Naive thymus-derived CD4-positive, alpha-beta T cell (primary cell): ENCODE measurements at regions not wholly inside any gene's neighbourhood (a gene's known extent, or its start where the extent isn't known, plus 50 kb on each side); places are given as distances from the start of the nearest gene placed in this dataset.

Experiments used
- ATAC-seq: fragments of 150-1000 bp; cut with Tn5 transposase; 2 replicates; pipeline ENCODE4 v1.10.0; 2021; ENCODE audit warnings: mild to moderate bottlenecking, moderate library complexity
- CTCF ChIA-PET: fragments of 350-600 bp; sonication (Branson Sonifier 250); formaldehyde crosslinking; loops from one replicate; lab custom pipeline; 2021; ENCODE audit warnings: antibody characterized with exemption; lab: Charles Lee
- POLR2A ChIA-PET: fragments of 350-600 bp; sonication (Branson Sonifier 250); formaldehyde crosslinking; loops from one replicate; lab custom pipeline; 2021; ENCODE audit warnings: antibody characterized with exemption, inconsistent platforms; lab: Charles Lee
- DNase-seq, 9 donors: peaks; one replicate each; pipeline versions ENCODE4 v3.0.0 to v3.0.0-alpha.2; 2020 to 2022; ENCODE audit warnings: mixed read lengths in 1 of 9
- H3K27ac ChIP-seq: one replicate; pipeline ENCODE4 v1.7.0; 2013; ENCODE audit warnings: mild to moderate bottlenecking, low read depth, low read length, moderate library complexity
- H3K27me3 ChIP-seq, 2 donors: one replicate each; pipeline ENCODE4 v1.7.0; 2013; ENCODE audit warnings: low read length in 2 of 2, mild to moderate bottlenecking in 2 of 2, moderate library complexity in 2 of 2; ENCODE audit not compliant: control insufficient read depth in 2 of 2, insufficient read depth in 2 of 2
- H3K36me3 ChIP-seq, 3 experiments: 1 replicate in 2 of 3; 2 replicates in 1 of 3; pipeline ENCODE4 v1.7.0; 2013; ENCODE audit warnings: low read length in 3 of 3, mild to moderate bottlenecking in 3 of 3, moderate library complexity in 1 of 3; ENCODE audit not compliant: insufficient read depth in 3 of 3, control insufficient read depth in 2 of 3
- H3K4me1 ChIP-seq, 2 donors: one replicate each; pipeline ENCODE4 v1.7.0; 2013; ENCODE audit warnings: low read length in 2 of 2, mild to moderate bottlenecking in 2 of 2, moderate library complexity in 1 of 2; ENCODE audit not compliant: control insufficient read depth in 2 of 2, insufficient read depth in 2 of 2
- H3K4me3 ChIP-seq: 2 replicates; pipeline ENCODE4 v1.7.0; 2013; ENCODE audit warnings: mild to moderate bottlenecking, low read length
- H3K9me3 ChIP-seq, 3 experiments: 1 replicate in 2 of 3; 2 replicates in 1 of 3; pipeline ENCODE4 v1.7.0; 2013; ENCODE audit warnings: low read length in 3 of 3; ENCODE audit not compliant: control insufficient read depth in 2 of 3
- H3K27ac Mint-ChIP-seq, 9 donors: one replicate each; pipeline ENCODE4 v1.8.0; 2020 to 2022; ENCODE audit warnings: mixed read lengths in 9 of 9, mild to moderate bottlenecking in 8 of 9, moderate library complexity in 5 of 9, inconsistent platforms in 2 of 9
- H3K27me3 Mint-ChIP-seq, 5 donors: one replicate each; pipeline ENCODE4 v1.8.0; 2021 to 2022; ENCODE audit warnings: mixed read lengths in 5 of 5, mild to moderate bottlenecking in 1 of 5
- H3K36me3 Mint-ChIP-seq, 5 donors: one replicate each; pipeline ENCODE4 v1.8.0; 2020 to 2022; ENCODE audit warnings: mixed read lengths in 5 of 5, mild to moderate bottlenecking in 3 of 5, inconsistent platforms in 1 of 5
- H3K4me1 Mint-ChIP-seq, 7 donors: one replicate each; pipeline ENCODE4 v1.8.0; 2020 to 2022; ENCODE audit warnings: mixed read lengths in 7 of 7, mild to moderate bottlenecking in 3 of 7, inconsistent platforms in 1 of 7
- H3K4me3 Mint-ChIP-seq, 10 donors: one replicate each; pipeline ENCODE4 v1.8.0; 2020 to 2022; ENCODE audit warnings: mild to moderate bottlenecking in 10 of 10, mixed read lengths in 10 of 10, moderate library complexity in 6 of 10, inconsistent platforms in 2 of 10
- H3K9me3 Mint-ChIP-seq, 11 donors: one replicate each; pipeline ENCODE4 v1.8.0; 2020 to 2022; ENCODE audit warnings: mixed read lengths in 11 of 11, mild to moderate bottlenecking in 4 of 11, inconsistent platforms in 1 of 11, moderate library complexity in 1 of 11
- intact Hi-C, 2 donors: fragments of 100-400 bp; cut with micrococcal nuclease; formaldehyde crosslinking; loops; one replicate each; pipeline ENCODE4 v1.15.1; 2023

GRCh38 chr2:122750808-122751207 is 995.4 kb downstream of the TSN start:
- peaks cover 0 to 24% (median 3%) of the 10 kb centered on the region in 11 donors for H3K9me3 Mint-ChIP-seq
- ChIA-PET POLR2A (no interaction called here), CTCF (no interaction called here)
- H3K27me3 Mint-ChIP-seq = no peaks in the 10 kb centered on the region
- no peaks in the 10 kb centered on the region for H3K36me3 ChIP-seq
- intact Hi-C loops = no loop called here
- no peak overlapping the region for H3K4me3 Mint-ChIP-seq
- H3K9me3 ChIP-seq = no peaks in the 10 kb centered on the region
- H3K27ac ChIP-seq = no peak overlapping the region
- no peak for DNase-seq
- no peak overlapping the region for H3K4me3 ChIP-seq
- peaks cover 0 to 1% (median 0%) of the 10 kb centered on the region in 7 donors for H3K4me1 Mint-ChIP-seq
- no peaks in the 10 kb centered on the region for H3K36me3 Mint-ChIP-seq
- no peak for ATAC-seq
- no peaks in the 10 kb centered on the region for H3K27me3 ChIP-seq
- no peak overlapping the region for H3K27ac Mint-ChIP-seq
- H3K4me1 ChIP-seq = no peaks in the 10 kb centered on the region

DNA sequence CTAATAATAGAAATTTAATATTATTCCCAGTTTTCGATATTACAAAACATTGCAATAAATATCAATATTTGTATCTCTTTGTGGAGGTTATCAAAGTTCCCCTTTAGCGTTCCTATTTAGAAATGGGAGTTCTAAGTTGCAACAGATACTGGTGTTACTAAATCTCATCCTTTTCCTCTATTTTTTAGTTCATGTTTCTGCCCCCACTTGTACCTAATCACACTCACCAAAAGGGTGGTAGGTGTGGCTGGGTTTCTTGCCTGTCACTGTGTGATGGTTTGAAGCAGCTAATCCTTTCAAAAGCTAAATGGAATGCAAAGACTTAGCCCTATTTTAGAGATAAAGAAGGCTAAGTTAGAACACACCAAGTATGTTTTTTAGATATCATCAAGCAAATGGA is 997.9 kb downstream of the TSN start:
- H3K27me3 ChIP-seq = no peaks in the 10 kb centered on the region
- no peak overlapping the region for H3K27ac ChIP-seq
- no peak overlapping the region for H3K4me3 Mint-ChIP-seq
- no peak overlapping the region for H3K27ac Mint-ChIP-seq
- no peaks in the 10 kb centered on the region for H3K36me3 ChIP-seq
- ChIA-PET POLR2A (no interaction called here), CTCF (no interaction called here)
- peaks cover 0 to 23% (median 2%) of the 10 kb centered on the region in 11 donors for H3K9me3 Mint-ChIP-seq
- H3K4me3 ChIP-seq = no peak overlapping the region
- no peaks in the 10 kb centered on the region for H3K36me3 Mint-ChIP-seq
- H3K4me1 Mint-ChIP-seq = peaks cover 0 to 1% (median 0%) of the 10 kb centered on the region in 7 donors
- H3K9me3 ChIP-seq = no peaks in the 10 kb centered on the region
- DNase-seq (no peak), ATAC-seq (no peak)
- H3K4me1 ChIP-seq = no peaks in the 10 kb centered on the region
- H3K27me3 Mint-ChIP-seq = no peaks in the 10 kb centered on the region
- intact Hi-C loops = no loop called here

- ATAC-seq (peak; percentile 81), DNase-seq (no peak)
- Histone ChIP-seq H3K27ac (no peak overlapping the region), H3K27me3 (no peaks in the 10 kb centered on the region), H3K9me3 (no peaks in the 10 kb centered on the region), H3K4me1 (no peaks in the 10 kb centered on the region), H3K36me3 (no peaks in the 10 kb centered on the region), H3K4me3 (no peak overlapping the region)
- intact Hi-C loops = no loop called here
- ChIA-PET CTCF (no interaction called here), POLR2A (no interaction called here)
- Mint-ChIP-seq H3K27ac (no peak overlapping the region), H3K36me3 (no peaks in the 10 kb centered on the region), H3K9me3 (peaks cover 0 to 17% (median 1%) of the 10 kb centered on the region in 11 donors), H3K27me3 (no peaks in the 10 kb centered on the region), H3K4me3 (no peak overlapping the region), H3K4me1 (peaks cover 0 to 1% (median 0%) of the 10 kb centered on the region in 7 donors)
Observed at GRCh38 chr2:122754561-122754960, 999.1 kb downstream of the TSN start.

GRCh38 chr2:122755281-122755780 is 999.9 kb downstream of the TSN start:
- Histone ChIP-seq H3K27me3 (no peaks in the 10 kb centered on the region), H3K4me1 (no peaks in the 10 kb centered on the region), H3K4me3 (no peak overlapping the region), H3K9me3 (no peaks in the 10 kb centered on the region), H3K36me3 (no peaks in the 10 kb centered on the region), H3K27ac (no peak overlapping the region)
- Mint-ChIP-seq H3K4me3 (no peak overlapping the region), H3K27ac (no peak overlapping the region), H3K9me3 (peaks cover 0 to 18% (median 1%) of the 10 kb centered on the region in 11 donors), H3K27me3 (no peaks in the 10 kb centered on the region), H3K4me1 (peaks cover 0 to 1% (median 0%) of the 10 kb centered on the region in 7 donors), H3K36me3 (no peaks in the 10 kb centered on the region)
- intact Hi-C loops = no loop called here
- ATAC-seq (peak; percentile 56), DNase-seq (no peak)
- POLR2A ChIA-PET = no interaction called here
- CTCF ChIA-PET = no interaction called here

- Mint-ChIP-seq H3K36me3 (no peaks in the 10 kb centered on the region), H3K9me3 (peaks cover 0 to 24% (median 9%) of the 10 kb centered on the region in 11 donors), H3K27me3 (no peaks in the 10 kb centered on the region), H3K4me1 (no peaks in the 10 kb centered on the region), H3K27ac (no peak overlapping the region), H3K4me3 (no peak overlapping the region)
- DNase-seq = no peak
- ChIA-PET CTCF (no interaction called here), POLR2A (no interaction called here)
- Histone ChIP-seq H3K27me3 (no peaks in the 10 kb centered on the region), H3K36me3 (no peaks in the 10 kb centered on the region), H3K27ac (no peak overlapping the region), H3K4me3 (no peak overlapping the region), H3K4me1 (no peaks in the 10 kb centered on the region), H3K9me3 (no peaks in the 10 kb centered on the region)
- intact Hi-C loops = no loop called here
- ATAC-seq = no peak
Observed at GRCh38 chr2:122758967-122759366, 1003.5 kb downstream of the TSN start.

DNA sequence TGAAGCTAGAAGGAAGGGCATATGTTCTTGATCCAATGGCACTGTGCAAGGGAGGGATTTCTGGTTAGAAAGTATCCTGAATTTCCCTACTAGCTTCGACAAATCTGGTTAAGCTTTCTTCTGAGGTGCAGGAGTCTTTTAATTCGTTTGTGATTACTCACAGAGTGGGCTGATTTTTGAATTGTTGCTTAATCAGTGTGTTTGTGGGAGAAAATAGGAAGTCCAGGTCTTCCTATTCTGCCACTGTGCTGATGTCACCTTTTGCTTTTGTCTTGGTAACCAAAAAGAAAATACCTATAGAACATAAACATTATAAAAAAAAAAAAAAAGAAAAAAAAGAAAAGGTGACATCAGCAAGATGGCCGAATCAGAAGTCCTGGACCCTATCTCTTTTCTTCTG is 1008.6 kb downstream of the TSN start:
- H3K27me3 Mint-ChIP-seq = no peaks in the 10 kb centered on the region
- DNase-seq (no peak), ATAC-seq (peak; percentile 34)
- H3K36me3 Mint-ChIP-seq = peaks cover 0 to 4% (median 0%) of the 10 kb centered on the region in 5 donors
- H3K36me3 ChIP-seq = no peaks in the 10 kb centered on the region
- ChIA-PET CTCF (no interaction called here), POLR2A (no interaction called here)
- no peak overlapping the region for H3K4me3 ChIP-seq
- intact Hi-C loops = no loop called here
- no peak overlapping the region for H3K27ac Mint-ChIP-seq
- H3K27me3 ChIP-seq = no peaks in the 10 kb centered on the region
- H3K4me1 ChIP-seq = no peaks in the 10 kb centered on the region
- no peaks in the 10 kb centered on the region for H3K4me1 Mint-ChIP-seq
- H3K4me3 Mint-ChIP-seq = no peak overlapping the region
- H3K27ac ChIP-seq = no peak overlapping the region
- H3K9me3 ChIP-seq = no peaks in the 10 kb centered on the region
- peaks cover 0 to 40% (median 14%) of the 10 kb centered on the region in 11 donors for H3K9me3 Mint-ChIP-seq

- no peaks in the 10 kb centered on the region for H3K27me3 Mint-ChIP-seq
- no peak overlapping the region for H3K27ac Mint-ChIP-seq
- no peak overlapping the region for H3K27ac ChIP-seq
- H3K4me3 Mint-ChIP-seq = no peak overlapping the region
- H3K4me1 Mint-ChIP-seq = no peaks in the 10 kb centered on the region
- no peak for ATAC-seq
- no peaks in the 10 kb centered on the region for H3K36me3 ChIP-seq
- DNase-seq = no peak
- peaks cover 0 to 28% (median 7%) of the 10 kb centered on the region in 11 donors for H3K9me3 Mint-ChIP-seq
- intact Hi-C loops = no loop called here
- H3K9me3 ChIP-seq = no peaks in the 10 kb centered on the region
- POLR2A ChIA-PET = no interaction called here
- no peaks in the 10 kb centered on the region for H3K4me1 ChIP-seq
- H3K4me3 ChIP-seq = no peak overlapping the region
- H3K36me3 Mint-ChIP-seq = no peaks in the 10 kb centered on the region
- CTCF ChIA-PET = no interaction called here
- H3K27me3 ChIP-seq = no peaks in the 10 kb centered on the region
Observed at GRCh38 chr2:122780251-122780650, 1024.8 kb downstream of the TSN start.
